Astrocyte (in vitro differentiated cells and primary cell): ENCODE measurements at regions not wholly inside any gene's neighbourhood (a gene's known extent, or its start where the extent isn't known, plus 50 kb on each side); places are given as distances from the start of the nearest gene placed in this dataset.

Experiments used
- DNase-seq: peaks from one replicate; pipeline ENCODE4 v3.0.0-alpha.2; 2010; ENCODE audit warnings: low read depth
- FAIRE-seq: peaks from 2 replicates; lab custom pipeline; 2011; peaks lifted over from hg19 to GRCh38; lab: Jason Lieb, UNC
- H2AFZ ChIP-seq: 2 replicates; pipeline ENCODE4 v1.6.0; 2012; ENCODE audit warnings: low read depth, low read length, inconsistent platforms
- H3K27ac ChIP-seq: 2 replicates; pipeline ENCODE4 v1.5.1; 2011; ENCODE audit warnings: low read depth, low read length, inconsistent platforms
- H3K27me3 ChIP-seq: 2 replicates; pipeline ENCODE4 v1.6.0; 2011; ENCODE audit warnings: low read length, inconsistent platforms; ENCODE audit not compliant: insufficient read depth
- H3K36me3 ChIP-seq: 2 replicates; pipeline ENCODE4 v1.5.1; 2011; ENCODE audit warnings: low read length, inconsistent platforms; ENCODE audit not compliant: insufficient read depth
- H3K4me1 ChIP-seq: 2 replicates; pipeline ENCODE4 v1.5.1; 2011; ENCODE audit warnings: low read length, inconsistent platforms; ENCODE audit not compliant: insufficient read depth
- H3K4me2 ChIP-seq: 2 replicates; pipeline ENCODE4 v1.6.0; 2012; ENCODE audit warnings: low read length, inconsistent platforms
- H3K4me3 ChIP-seq: 2 replicates; pipeline ENCODE4 v1.5.1; 2011; ENCODE audit warnings: low read depth, mild to moderate bottlenecking, low read length, inconsistent platforms; ENCODE audit not compliant: insufficient read depth
- H3K79me2 ChIP-seq: 2 replicates; pipeline ENCODE4 v1.6.0; 2012; ENCODE audit warnings: mild to moderate bottlenecking, low read length, inconsistent platforms; ENCODE audit not compliant: insufficient read depth
- H3K9ac ChIP-seq: 2 replicates; pipeline ENCODE4 v1.6.0; 2012; ENCODE audit warnings: mild to moderate bottlenecking, low read length, inconsistent platforms
- H3K9me3 ChIP-seq: 2 replicates; pipeline ENCODE4 v1.5.1; 2012; ENCODE audit warnings: low read depth, mild to moderate bottlenecking, low read length, inconsistent platforms; ENCODE audit not compliant: insufficient read depth
- H4K20me1 ChIP-seq: 2 replicates; pipeline ENCODE4 v1.6.0; 2012; ENCODE audit warnings: low read length, inconsistent platforms; ENCODE audit not compliant: insufficient read depth
- H3K27ac Mint-ChIP-seq: one replicate; pipeline ENCODE4 v1.8.0; 2021; ENCODE audit warnings: mild to moderate bottlenecking, mixed read lengths; ENCODE audit not compliant: unreplicated experiment
- H3K27me3 Mint-ChIP-seq: one replicate; pipeline ENCODE4 v1.8.0; 2021; ENCODE audit warnings: low read depth, mixed read lengths; ENCODE audit not compliant: unreplicated experiment
- H3K36me3 Mint-ChIP-seq: one replicate; pipeline ENCODE4 v1.8.0; 2021; ENCODE audit warnings: low read depth, mixed read lengths; ENCODE audit not compliant: unreplicated experiment
- H3K4me1 Mint-ChIP-seq: one replicate; pipeline ENCODE4 v1.8.0; 2021; ENCODE audit warnings: low read depth, mixed read lengths; ENCODE audit not compliant: unreplicated experiment
- H3K4me3 Mint-ChIP-seq: one replicate; pipeline ENCODE4 v1.8.0; 2021; ENCODE audit warnings: mild to moderate bottlenecking, moderate library complexity, mixed read lengths; ENCODE audit not compliant: unreplicated experiment
- H3K9me3 Mint-ChIP-seq: one replicate; pipeline ENCODE4 v1.8.0; 2021; ENCODE audit warnings: mild to moderate bottlenecking, mixed read lengths; ENCODE audit not compliant: unreplicated experiment
- CTCF ChIP-seq: IDR thresholded peaks from 2 replicates; pipeline ENCODE4 v1.5.1; 2011; ENCODE audit warnings: low read depth, mild to moderate bottlenecking, inconsistent platforms, low read length, moderate library complexity; ENCODE audit not compliant: insufficient read depth
- EZH2 ChIP-seq: IDR thresholded peaks from 2 replicates; pipeline ENCODE4 v1.6.1; 2012; ENCODE audit warnings: mild to moderate bottlenecking, low read length, inconsistent platforms; ENCODE audit not compliant: insufficient read depth

GRCh38 chr1:83777758-83778101 is 221.2 kb downstream of the TTLL7 start:
- H3K4me3 ChIP-seq: no peak overlapping the region
- TF ChIP-seq EZH2: no peak
- no peak for TF ChIP-seq CTCF
- H3K4me1 ChIP-seq: no peaks in the 10 kb centered on the region
- H3K4me2 ChIP-seq: no peak overlapping the region
- Mint-ChIP-seq H3K36me3 (no peaks in the 10 kb centered on the region), H3K27me3 (no peaks in the 10 kb centered on the region), H3K4me3 (no peak overlapping the region), H3K4me1 (no peaks in the 10 kb centered on the region), H3K27ac (no peak overlapping the region), H3K9me3 (no peaks in the 10 kb centered on the region)
- DNase-seq: no peak
- no peaks in the 10 kb centered on the region for H3K36me3 ChIP-seq
- no peaks in the 10 kb centered on the region for H3K79me2 ChIP-seq
- no peaks in the 10 kb centered on the region for H3K9me3 ChIP-seq
- no peak overlapping the region for H3K27ac ChIP-seq
- no peak overlapping the region for H3K9ac ChIP-seq
- H4K20me1 ChIP-seq: no peaks in the 10 kb centered on the region
- FAIRE-seq: no peak
- peaks cover 4% of the 10 kb centered on the region for H3K27me3 ChIP-seq
- H2AFZ ChIP-seq: no peak overlapping the region

- Mint-ChIP-seq H3K4me1 (no peaks in the 10 kb centered on the region), H3K4me3 (no peak overlapping the region), H3K27ac (no peak overlapping the region), H3K27me3 (no peaks in the 10 kb centered on the region), H3K36me3 (no peaks in the 10 kb centered on the region), H3K9me3 (no peaks in the 10 kb centered on the region)
- TF ChIP-seq EZH2 (no peak), CTCF (no peak)
- H3K4me2 ChIP-seq: no peak overlapping the region
- H3K79me2 ChIP-seq: no peaks in the 10 kb centered on the region
- no peak overlapping the region for H2AFZ ChIP-seq
- H3K27me3 ChIP-seq: peaks cover 4% of the 10 kb centered on the region
- DNase-seq (no peak), FAIRE-seq (no peak)
- H3K4me1 ChIP-seq: no peaks in the 10 kb centered on the region
- H3K9me3 ChIP-seq: no peaks in the 10 kb centered on the region
- no peaks in the 10 kb centered on the region for H4K20me1 ChIP-seq
- H3K27ac ChIP-seq: no peak overlapping the region
- no peaks in the 10 kb centered on the region for H3K36me3 ChIP-seq
- no peak overlapping the region for H3K4me3 ChIP-seq
- H3K9ac ChIP-seq: no peak overlapping the region
These were observed 221.8 kb downstream of the TTLL7 start for GRCh38 chr1:83776913-83777757.

- no peaks in the 10 kb centered on the region for H3K4me1 Mint-ChIP-seq
- H2AFZ ChIP-seq: no peak overlapping the region
- no peaks in the 10 kb centered on the region for H3K79me2 ChIP-seq
- no peak overlapping the region for H3K27ac ChIP-seq
- H3K36me3 Mint-ChIP-seq: no peaks in the 10 kb centered on the region
- H3K4me3 ChIP-seq: no peak overlapping the region
- H3K9ac ChIP-seq: no peak overlapping the region
- no peak overlapping the region for H3K27ac Mint-ChIP-seq
- H3K9me3 Mint-ChIP-seq: no peaks in the 10 kb centered on the region
- no peaks in the 10 kb centered on the region for H3K36me3 ChIP-seq
- H3K27me3 Mint-ChIP-seq: no peaks in the 10 kb centered on the region
- H3K4me3 Mint-ChIP-seq: no peak overlapping the region
- H3K9me3 ChIP-seq: no peaks in the 10 kb centered on the region
- H3K4me2 ChIP-seq: no peak overlapping the region
- TF ChIP-seq EZH2 (no peak), CTCF (no peak)
- FAIRE-seq: no peak
- H3K4me1 ChIP-seq: no peaks in the 10 kb centered on the region
- no peak for DNase-seq
- no peaks in the 10 kb centered on the region for H4K20me1 ChIP-seq
- H3K27me3 ChIP-seq: peaks cover 4% of the 10 kb centered on the region
These were observed 222.8 kb downstream of the TTLL7 start for GRCh38 chr1:83775977-83776603.
